DOHH2 (cell line): ENCODE measurements at regions not wholly inside any gene's neighbourhood (a gene's known extent, or its start where the extent isn't known, plus 50 kb on each side); places are given as distances from the start of the nearest gene placed in this dataset.

ENCODE experiments used
- H3F3A ChIP-seq: fragments of 200-600 bp; sonication (generic), shearing (Covaris generic); 2 replicates; pipeline ENCODE4 v1.6.0; 2016; ENCODE audit warnings: antibody characterized with exemption, mild to moderate bottlenecking; ENCODE audit not compliant: control insufficient read depth, insufficient read depth
- H3K27ac ChIP-seq: fragments of 200-600 bp; sonication (generic); 2 replicates; pipeline ENCODE4 v1.5.1; 2014; ENCODE audit warnings: low read depth, mild to moderate bottlenecking, low read length, moderate library complexity
- H3K27me3 ChIP-seq: fragments of 200-600 bp; sonication (generic); 2 replicates; pipeline ENCODE4 v1.6.1; 2014; ENCODE audit warnings: mild to moderate bottlenecking, low read length, mixed read lengths; ENCODE audit not compliant: control insufficient read depth
- H3K36me3 ChIP-seq: fragments of 200-600 bp; sonication (generic); 2 replicates; pipeline ENCODE4 v1.6.1; 2014; ENCODE audit warnings: mild to moderate bottlenecking, low read length, moderate library complexity, mixed read lengths; ENCODE audit not compliant: control insufficient read depth
- H3K4me1 ChIP-seq: fragments of 200-600 bp; sonication (generic); 2 replicates; pipeline ENCODE4 v1.6.1; 2014; ENCODE audit warnings: mild to moderate bottlenecking, low read length, mixed read lengths; ENCODE audit not compliant: control insufficient read depth
- H3K4me2 ChIP-seq: fragments of 200-600 bp; sonication (generic); 2 replicates; pipeline ENCODE4 v1.6.0; 2014; ENCODE audit warnings: mild to moderate bottlenecking, low read length, moderate library complexity
- H3K4me3 ChIP-seq: fragments of 200-600 bp; sonication (generic); 2 replicates; pipeline ENCODE4 v1.5.1; 2014; ENCODE audit warnings: mild to moderate bottlenecking, low read length, mixed read lengths
- H3K79me2 ChIP-seq: fragments of 200-600 bp; sonication (generic); 2 replicates; pipeline ENCODE4 v1.6.1; 2014; ENCODE audit warnings: mild to moderate bottlenecking, low read length, mixed read lengths; ENCODE audit not compliant: control insufficient read depth
- H3K9me2 ChIP-seq: fragments of 200-600 bp; sonication (generic); replicated peaks from 2 replicates; pipeline ENCODE4 v1.6.1; 2014; ENCODE audit warnings: mild to moderate bottlenecking, low read length, mixed read lengths; ENCODE audit not compliant: control insufficient read depth
- H3K9me3 ChIP-seq: fragments of 200-600 bp; sonication (generic); 2 replicates; pipeline ENCODE4 v1.6.1; 2014; ENCODE audit warnings: antibody characterized with exemption, low read length, mixed read lengths; ENCODE audit not compliant: control insufficient read depth, insufficient read depth
- H4K20me1 ChIP-seq: fragments of 200-600 bp; sonication (generic); 2 replicates; pipeline ENCODE4 v1.6.0; 2014; ENCODE audit warnings: low read depth, mild to moderate bottlenecking, antibody characterized with exemption, low read length, moderate library complexity; ENCODE audit not compliant: control insufficient read depth, insufficient read depth
- CTCF ChIP-seq: fragments of 200-600 bp; sonication (generic); IDR thresholded peaks from one replicate; pipeline ENCODE4 v1.5.1; 2014; ENCODE audit warnings: antibody characterized with exemption, mild to moderate bottlenecking, low read depth, low read length; ENCODE audit not compliant: poor library complexity, severe bottlenecking
- EZH2phosphoT487 ChIP-seq: fragments of 200-600 bp; sonication (generic); IDR thresholded peaks from 2 replicates; pipeline ENCODE4 v1.6.1; 2017; ENCODE audit warnings: borderline replicate concordance, mild to moderate bottlenecking, antibody characterized with exemption, low read length, moderate library complexity, mixed read lengths

- no peak overlapping the region for H3K4me2 ChIP-seq
- peaks cover 18% of the 10 kb centered on the region for H3K4me1 ChIP-seq
- H4K20me1 ChIP-seq: no peaks in the 10 kb centered on the region
- H3K4me3 ChIP-seq: no peak overlapping the region
- no peaks in the 10 kb centered on the region for H3K27me3 ChIP-seq
- H3F3A ChIP-seq: no peaks in the 10 kb centered on the region
- no peaks in the 10 kb centered on the region for H3K36me3 ChIP-seq
- no peak overlapping the region for H3K27ac ChIP-seq
- H3K9me2 ChIP-seq: no peaks in the 10 kb centered on the region
- TF ChIP-seq EZH2phosphoT487: no peak
- TF ChIP-seq CTCF: no peak
- H3K79me2 ChIP-seq: no peaks in the 10 kb centered on the region
- H3K9me3 ChIP-seq: peaks cover 16% of the 10 kb centered on the region; the same call in 1 of the 2 replicates
These were observed 136.9 kb upstream of the CNOT2 start for GRCh38 chr12:70106347-70106746.

DNA sequence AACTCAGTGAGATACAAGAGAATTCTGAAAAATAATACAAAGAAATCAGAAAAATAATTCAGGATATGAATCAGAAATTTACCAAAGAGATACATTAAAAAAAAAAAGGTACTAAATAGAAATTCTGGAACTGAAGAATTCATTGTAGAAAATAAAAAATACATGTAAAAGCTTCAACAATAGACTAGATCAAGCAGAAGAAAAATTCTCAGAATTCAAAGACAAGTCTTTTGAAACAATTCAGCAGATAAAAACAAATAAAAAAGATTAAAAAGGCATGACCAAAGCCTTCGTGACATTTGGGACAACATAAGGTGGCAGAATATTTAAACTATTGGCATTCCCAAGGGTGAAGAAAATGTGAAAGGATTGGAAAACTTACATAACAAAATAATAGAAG lies 133.1 kb upstream of the CNOT2 start:
- H3K4me1 ChIP-seq: no peaks in the 10 kb centered on the region
- H4K20me1 ChIP-seq: no peaks in the 10 kb centered on the region
- H3K9me2 ChIP-seq: no peaks in the 10 kb centered on the region
- H3K9me3 ChIP-seq: peaks cover 16% of the 10 kb centered on the region; the same call in 1 of the 2 replicates
- no peak overlapping the region for H3K27ac ChIP-seq
- H3F3A ChIP-seq: no peaks in the 10 kb centered on the region
- H3K4me3 ChIP-seq: no peak overlapping the region
- H3K4me2 ChIP-seq: no peak overlapping the region
- TF ChIP-seq CTCF (no peak), EZH2phosphoT487 (no peak)
- no peaks in the 10 kb centered on the region for H3K36me3 ChIP-seq
- H3K79me2 ChIP-seq: no peaks in the 10 kb centered on the region
- H3K27me3 ChIP-seq: no peaks in the 10 kb centered on the region

GRCh38 chr12:70117670-70118069 lies 125.6 kb upstream of the CNOT2 start:
- Histone ChIP-seq H3K36me3 (no peaks in the 10 kb centered on the region), H3K4me2 (no peak overlapping the region), H3K27ac (no peak overlapping the region), H3K4me1 (peaks cover 18% of the 10 kb centered on the region), H3K4me3 (no peak overlapping the region), H3K9me2 (no peaks in the 10 kb centered on the region), H3F3A (no peaks in the 10 kb centered on the region), H3K27me3 (no peaks in the 10 kb centered on the region), H4K20me1 (no peaks in the 10 kb centered on the region), H3K9me3 (no peaks in the 10 kb centered on the region), H3K79me2 (no peaks in the 10 kb centered on the region)
- TF ChIP-seq CTCF (no peak), EZH2phosphoT487 (no peak)

DNA sequence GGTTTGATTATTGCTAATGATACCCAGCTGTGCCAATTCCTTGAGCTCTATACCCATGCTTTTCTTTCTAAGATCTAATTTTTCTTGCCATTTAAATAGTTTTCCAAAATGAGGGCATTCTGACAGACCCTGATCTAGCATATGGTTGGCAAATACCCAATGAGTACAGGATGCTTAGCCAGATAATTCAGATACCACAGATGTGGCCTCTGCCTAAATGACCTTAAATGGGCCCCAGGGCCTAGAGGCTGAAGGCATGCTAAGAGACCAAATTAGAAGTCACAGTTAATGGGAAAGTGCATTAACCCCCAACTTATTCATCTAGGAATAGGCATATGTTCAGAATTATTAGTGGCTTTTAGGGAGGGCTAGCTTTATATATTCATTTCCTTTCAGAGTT lies 122.3 kb upstream of the CNOT2 start:
- Histone ChIP-seq H4K20me1 (no peaks in the 10 kb centered on the region), H3K36me3 (no peaks in the 10 kb centered on the region), H3K4me3 (no peak overlapping the region), H3K4me2 (no peak overlapping the region), H3K9me2 (no peaks in the 10 kb centered on the region), H3K27ac (no peak overlapping the region), H3K4me1 (peaks cover 22% of the 10 kb centered on the region), H3F3A (no peaks in the 10 kb centered on the region), H3K79me2 (no peaks in the 10 kb centered on the region), H3K9me3 (no peaks in the 10 kb centered on the region), H3K27me3 (no peaks in the 10 kb centered on the region)
- TF ChIP-seq EZH2phosphoT487 (no peak), CTCF (no peak)
